ENCODE measurements at regions not wholly inside any gene's neighbourhood (a gene's known extent, or its start where the extent isn't known, plus 50 kb on each side); places are given as distances from the start of the nearest gene placed in this dataset.

- POLR2A ChIA-PET = interaction anchor here (0.8 to 2.7 kb wide), 4 partner anchors 9 to 20 kb away, joined by 3 to 10 read pairs (median 4); no protein-coding TSS in a partner anchor
- no peak overlapping the region for H3K27ac ChIP-seq (ENCODE audit: low read depth, low read length, poor library complexity, severe bottlenecking)
- no peak overlapping the region for H3K4me2 ChIP-seq (ENCODE audit: low read length)
- no peaks in the 10 kb centered on the region for H3K4me1 ChIP-seq (ENCODE audit: insufficient read depth, low read length, poor library complexity, severe bottlenecking)
- no peak overlapping the region for H3K4me3 ChIP-seq (ENCODE audit: low read depth, low read length, poor library complexity, severe bottlenecking)
- no peak for DNase-seq (ENCODE audit: low spot score)
- no peaks in the 10 kb centered on the region for H3K9me2 ChIP-seq (ENCODE audit: insufficient read depth, low read length)
- TF ChIP-seq CTCF (conservative IDR thresholded peaks at IDR 0.05; ENCODE audit: low read length) (no peak), EZH2phosphoT487 (IDR thresholded peaks at IDR 0.05; ENCODE audit: borderline replicate concordance, low read depth, low read length) (no peak)
- H3K36me3 ChIP-seq (ENCODE audit: insufficient read depth, low read length) = no peaks in the 10 kb centered on the region
- H3K79me2 ChIP-seq (ENCODE audit: insufficient read depth, low read depth, low read length) = no peaks in the 10 kb centered on the region
- intact Hi-C loops (cut with micrococcal nuclease; ENCODE audit: unreplicated experiment) = no loop called here
- no peak overlapping the region for H2AFZ ChIP-seq (ENCODE audit: low read length)
- no TSS peak for BruUV-seq (replicated peaks)
- no peaks in the 10 kb centered on the region for H3K9me3 ChIP-seq (ENCODE audit: low read length)
- H4K20me1 ChIP-seq (ENCODE audit: insufficient read depth, low read length) = no peaks in the 10 kb centered on the region
- CTCF ChIA-PET (ENCODE audit: unreplicated experiment) = no interaction called here
These were observed 461.4 kb upstream of the ZNF608 start for GRCh38 chr5:125207856-125208255.

GRCh38 chr5:125209650-125210049 lies 463.2 kb upstream of the ZNF608 start:
- Histone ChIP-seq H2AFZ (ENCODE audit: low read length) (no peak overlapping the region), H3K27ac (ENCODE audit: low read depth, low read length, poor library complexity, severe bottlenecking) (no peak overlapping the region), H3K4me1 (ENCODE audit: insufficient read depth, low read length, poor library complexity, severe bottlenecking) (no peaks in the 10 kb centered on the region), H3K4me3 (ENCODE audit: low read depth, low read length, poor library complexity, severe bottlenecking) (no peak overlapping the region), H3K79me2 (ENCODE audit: insufficient read depth, low read depth, low read length) (no peaks in the 10 kb centered on the region), H3K9me3 (ENCODE audit: low read length) (no peaks in the 10 kb centered on the region), H3K4me2 (ENCODE audit: low read length) (no peak overlapping the region), H3K36me3 (ENCODE audit: insufficient read depth, low read length) (no peaks in the 10 kb centered on the region), H4K20me1 (ENCODE audit: insufficient read depth, low read length) (no peaks in the 10 kb centered on the region), H3K9me2 (ENCODE audit: insufficient read depth, low read length) (no peaks in the 10 kb centered on the region)
- CTCF ChIA-PET (ENCODE audit: unreplicated experiment) = no interaction called here
- no TSS peak for BruUV-seq (replicated peaks)
- POLR2A ChIA-PET = interaction anchor here (0.5 to 2.7 kb wide), 5 partner anchors 9 to 406 kb away, joined by 3 to 10 read pairs (median 5); no protein-coding TSS in a partner anchor
- no peak for TF ChIP-seq EZH2phosphoT487 (IDR thresholded peaks at IDR 0.05; ENCODE audit: borderline replicate concordance, low read depth, low read length)
- no peak for TF ChIP-seq CTCF (conservative IDR thresholded peaks at IDR 0.05; ENCODE audit: low read length)
- intact Hi-C loops (cut with micrococcal nuclease; ENCODE audit: unreplicated experiment) = no loop called here
- no peak for DNase-seq (ENCODE audit: low spot score)

- Histone ChIP-seq H3K4me3 (ENCODE audit: low read depth, low read length, poor library complexity, severe bottlenecking) (no peak overlapping the region), H3K79me2 (ENCODE audit: insufficient read depth, low read depth, low read length) (no peaks in the 10 kb centered on the region), H2AFZ (ENCODE audit: low read length) (no peak overlapping the region), H3K27ac (ENCODE audit: low read depth, low read length, poor library complexity, severe bottlenecking) (no peak overlapping the region), H3K4me2 (ENCODE audit: low read length) (no peak overlapping the region), H4K20me1 (ENCODE audit: insufficient read depth, low read length) (no peaks in the 10 kb centered on the region), H3K9me2 (ENCODE audit: insufficient read depth, low read length) (no peaks in the 10 kb centered on the region), H3K36me3 (ENCODE audit: insufficient read depth, low read length) (no peaks in the 10 kb centered on the region), H3K4me1 (ENCODE audit: insufficient read depth, low read length, poor library complexity, severe bottlenecking) (no peaks in the 10 kb centered on the region), H3K9me3 (ENCODE audit: low read length) (no peaks in the 10 kb centered on the region)
- intact Hi-C loops (cut with micrococcal nuclease; ENCODE audit: unreplicated experiment) = no loop called here
- no TSS peak for BruUV-seq (replicated peaks)
- no peak for TF ChIP-seq CTCF (conservative IDR thresholded peaks at IDR 0.05; ENCODE audit: low read length)
- TF ChIP-seq EZH2phosphoT487 (IDR thresholded peaks at IDR 0.05; ENCODE audit: borderline replicate concordance, low read depth, low read length) = no peak
- ChIA-PET CTCF (ENCODE audit: unreplicated experiment) (no interaction called here), POLR2A (interaction anchor here (0.5 to 2.7 kb wide), 6 partner anchors 9 to 406 kb away, joined by 3 to 10 read pairs (median 4); no protein-coding TSS in a partner anchor)
- DNase-seq (ENCODE audit: low spot score) = no peak
These were observed 464.0 kb upstream of the ZNF608 start for GRCh38 chr5:125210242-125210947.
